GM10266 (cell line): ENCODE measurements at regions not wholly inside any gene's neighbourhood (a gene's known extent, or its start where the extent isn't known, plus 50 kb on each side); places are given as distances from the start of the nearest gene placed in this dataset.

Experiments
- DNase-seq: peaks from one replicate; pipeline ENCODE4 v3.0.0; 2012; ENCODE audit errors: extremely low spot score
- TF ChIP-seq, protein P1 (sequence below): IDR thresholded peaks from 2 replicates; pipeline ENCODE4 v1.5.1; 2012; ENCODE audit warnings: mild to moderate bottlenecking, low read depth; ENCODE audit not compliant: control insufficient read depth, insufficient read depth; ENCODE audit errors: missing control alignments

DNA sequence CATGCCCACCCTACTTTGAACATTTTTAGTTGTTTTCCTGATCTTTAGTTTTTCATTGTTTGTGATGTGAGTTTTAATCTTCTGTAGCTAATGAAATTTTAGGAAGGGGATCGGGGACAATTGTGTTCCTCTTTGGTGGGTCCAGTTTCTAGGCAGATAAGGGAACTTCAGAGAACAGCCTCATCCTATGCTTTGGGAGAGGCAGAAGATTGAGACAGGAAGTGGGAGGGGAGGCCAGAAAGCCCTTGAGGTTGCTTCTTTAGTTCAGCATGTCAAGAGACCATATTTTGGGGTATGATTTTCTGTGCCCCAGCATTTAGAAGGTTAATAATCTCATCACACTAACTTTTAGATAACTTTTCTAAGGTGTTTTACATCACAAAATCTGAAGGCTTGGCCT lies 191.0 kb downstream of the TANC2 start:
- TF ChIP-seq, protein P1, sequence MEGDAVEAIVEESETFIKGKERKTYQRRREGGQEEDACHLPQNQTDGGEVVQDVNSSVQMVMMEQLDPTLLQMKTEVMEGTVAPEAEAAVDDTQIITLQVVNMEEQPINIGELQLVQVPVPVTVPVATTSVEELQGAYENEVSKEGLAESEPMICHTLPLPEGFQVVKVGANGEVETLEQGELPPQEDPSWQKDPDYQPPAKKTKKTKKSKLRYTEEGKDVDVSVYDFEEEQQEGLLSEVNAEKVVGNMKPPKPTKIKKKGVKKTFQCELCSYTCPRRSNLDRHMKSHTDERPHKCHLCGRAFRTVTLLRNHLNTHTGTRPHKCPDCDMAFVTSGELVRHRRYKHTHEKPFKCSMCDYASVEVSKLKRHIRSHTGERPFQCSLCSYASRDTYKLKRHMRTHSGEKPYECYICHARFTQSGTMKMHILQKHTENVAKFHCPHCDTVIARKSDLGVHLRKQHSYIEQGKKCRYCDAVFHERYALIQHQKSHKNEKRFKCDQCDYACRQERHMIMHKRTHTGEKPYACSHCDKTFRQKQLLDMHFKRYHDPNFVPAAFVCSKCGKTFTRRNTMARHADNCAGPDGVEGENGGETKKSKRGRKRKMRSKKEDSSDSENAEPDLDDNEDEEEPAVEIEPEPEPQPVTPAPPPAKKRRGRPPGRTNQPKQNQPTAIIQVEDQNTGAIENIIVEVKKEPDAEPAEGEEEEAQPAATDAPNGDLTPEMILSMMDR = no peak
- no peak for DNase-seq

- TF ChIP-seq, protein P1 = no peak
- no peak for DNase-seq
Measured at GRCh38 chr17:63162406-63163157, 196.5 kb downstream of the TANC2 start.

DNA sequence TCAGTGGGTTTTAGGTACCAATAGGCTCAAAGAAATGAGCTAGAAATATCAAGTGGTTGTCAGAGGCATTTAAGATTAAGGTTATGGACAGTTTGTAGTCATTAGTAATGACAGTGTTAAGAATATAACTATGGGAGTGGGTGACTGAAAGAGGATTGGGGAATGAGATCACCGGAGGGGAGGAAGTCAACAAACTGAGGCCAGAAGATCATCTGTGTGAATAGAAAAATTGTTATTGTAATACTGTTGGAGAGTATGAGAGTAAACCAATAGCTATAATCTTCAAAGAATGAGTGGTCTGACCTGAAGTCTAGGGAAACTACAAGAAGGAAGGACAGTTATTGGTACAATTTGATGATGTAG lies 197.1 kb downstream of the TANC2 start:
- TF ChIP-seq, protein P1 = no peak
- DNase-seq = no peak

DNA sequence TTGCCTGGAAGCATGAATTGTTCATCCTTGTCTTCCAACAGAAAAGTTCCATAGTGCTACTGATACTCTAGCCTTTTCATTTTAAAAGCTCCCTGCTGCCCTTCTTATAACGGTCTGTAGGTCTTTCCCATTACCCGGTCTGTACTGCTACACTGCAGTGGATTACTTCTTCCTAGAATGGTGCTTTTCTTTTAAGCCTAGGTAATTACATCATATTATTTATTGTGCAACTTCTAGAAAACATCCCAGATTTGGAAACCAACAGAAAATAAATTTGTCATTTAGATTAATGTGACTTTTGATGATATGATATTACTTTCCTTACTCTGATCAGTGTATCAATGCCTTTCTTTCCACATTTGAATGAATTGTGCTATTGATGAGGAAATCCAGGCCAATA lies 199.4 kb downstream of the TANC2 start:
- DNase-seq = no peak
- TF ChIP-seq, protein P1 = no peak

GRCh38 chr17:63170795-63171194 lies 204.8 kb downstream of the TANC2 start:
- no peak for DNase-seq
- TF ChIP-seq, protein P1 = no peak

DNA sequence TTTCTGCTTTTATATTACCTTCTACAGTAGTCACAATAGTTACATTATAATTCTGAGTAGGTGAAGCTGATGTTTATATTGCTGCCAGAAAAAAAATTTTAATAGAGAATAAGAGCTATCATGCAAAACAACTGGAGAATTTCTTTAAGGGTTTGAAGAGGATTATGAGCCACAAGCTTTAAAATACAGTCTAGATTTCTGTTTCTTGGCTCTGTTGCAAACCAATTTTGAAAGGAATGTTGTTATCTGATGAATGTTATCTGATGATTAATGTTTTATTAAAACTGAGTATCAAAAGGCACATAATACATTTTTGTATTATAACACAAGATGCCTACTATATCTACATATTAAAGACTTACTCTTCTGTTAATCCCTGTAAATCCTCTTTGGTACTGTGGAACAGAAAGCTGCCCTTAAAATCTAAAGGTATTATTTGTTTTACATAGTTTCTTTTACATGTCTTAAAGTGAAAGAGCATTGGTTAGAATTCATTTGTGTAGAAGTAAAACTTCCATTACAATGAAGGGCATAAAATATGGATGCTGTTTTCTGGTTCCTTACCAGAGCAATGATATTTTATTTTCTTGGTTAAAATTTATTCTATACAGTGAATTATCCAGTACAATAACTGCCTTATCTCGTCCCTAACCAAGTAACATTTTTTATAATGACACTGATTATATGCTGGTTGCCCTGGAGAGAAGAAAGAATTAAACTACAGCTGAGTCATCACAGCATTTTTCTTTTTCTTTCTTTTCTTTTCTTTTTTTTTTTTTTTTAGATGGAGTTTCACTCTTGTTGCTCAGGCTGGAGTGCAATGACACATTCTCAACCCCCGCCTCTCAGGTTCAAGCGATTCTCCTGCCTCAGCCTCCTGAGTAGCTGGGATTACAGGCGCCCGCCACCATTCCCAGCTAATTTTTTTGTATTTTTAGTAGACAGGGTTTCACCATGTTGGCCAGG lies 205.7 kb downstream of the TANC2 start:
- no peak for DNase-seq
- TF ChIP-seq, protein P1 = no peak

- TF ChIP-seq, protein P1 = no peak
Measured at GRCh38 chr17:63173450-63173849, 207.4 kb downstream of the TANC2 start.

More at GRCh38 chr17:63173450-63173849, 207.4 kb downstream of the TANC2 start:
- DNase-seq = no peak
